ENCODE measurements at regions not wholly inside any gene's neighbourhood (a gene's known extent, or its start where the extent isn't known, plus 50 kb on each side); places are given as distances from the start of the nearest gene placed in this dataset.

GRCh38 chr6:166104872-166105271, 62.8 kb downstream of the TBXT start:
- Histone ChIP-seq H3K4me1 (ENCODE audit: control insufficient read depth, insufficient read depth, low read length) (no peaks in the 10 kb centered on the region), H2BK120ac (ENCODE audit: low read depth, low read length) (no peak overlapping the region), H2AK9ac (replicated peaks; ENCODE audit: low read depth, low read length, poor library complexity) (no peak overlapping the region), H3K27ac (ENCODE audit: insufficient read depth, low read length) (no peak overlapping the region), H3K56ac (ENCODE audit: extremely low read depth, insufficient read depth, low read length) (no peak overlapping the region), H3K23ac (ENCODE audit: low read depth, low read length) (no peak overlapping the region), H2AFZ (replicated peaks; ENCODE audit: low read length, poor library complexity) (no peak overlapping the region), H4K20me1 (ENCODE audit: insufficient read depth, low read length) (no peaks in the 10 kb centered on the region), H2AK5ac (ENCODE audit: low read depth, low read length) (no peak overlapping the region), H3K9me3 (ENCODE audit: control insufficient read depth, insufficient read depth, low read length) (peaks cover 8% of the 10 kb centered on the region), H3K36me3 (ENCODE audit: control insufficient read depth, insufficient read depth, low read length) (no peaks in the 10 kb centered on the region), H3K4me2 (ENCODE audit: low read depth, low read length) (no peak overlapping the region), H4K5ac (ENCODE audit: low read depth, low read length) (no peak overlapping the region), H2BK15ac (ENCODE audit: low read depth, low read length) (no peak overlapping the region), H3K9ac (ENCODE audit: low read depth, low read length) (no peak overlapping the region), H3K14ac (replicated peaks; ENCODE audit: low read depth, low read length) (no peak overlapping the region), H3K4ac (ENCODE audit: low read depth, low read length) (no peak overlapping the region), H2BK5ac (ENCODE audit: low read depth, low read length, poor library complexity, severe bottlenecking) (no peak overlapping the region), H4K8ac (ENCODE audit: low read depth in 2 of 2, low read length in 2 of 2) (no peak overlapping the region), H3K18ac (ENCODE audit: low read depth, low read length) (no peak overlapping the region), H3K4me3 (ENCODE audit: insufficient read depth, low read depth, low read length) (no peak overlapping the region), H4K91ac (ENCODE audit: insufficient read depth, low read depth, low read length) (no peak overlapping the region), H2BK20ac (ENCODE audit: low read depth, low read length) (no peak overlapping the region), H3K9me1 (ENCODE audit: insufficient read depth, low read length) (no peaks in the 10 kb centered on the region), H3K79me1 (ENCODE audit: low read depth in 1 of 2, low read length in 2 of 2) (no peaks in the 10 kb centered on the region), H3K27me3 (ENCODE audit: control insufficient read depth, insufficient read depth, low read length) (peaks cover 7% of the 10 kb centered on the region)
- in situ Hi-C loops (cut with MboI; ENCODE audit: low sequenced_read_pairs): loop anchor here (10.0 to 25.0 kb wide), 2 partner anchors 380 to 668 kb away; no protein-coding TSS in a partner anchor
- POLR2A ChIA-PET (ENCODE audit: unreplicated experiment): no interaction called here
- CTCF ChIA-PET: interaction anchor here (2.3 to 2.9 kb wide), 2 partner anchors 214 to 220 kb away, joined by 20 to 25 read pairs; no protein-coding TSS in a partner anchor
- TF ChIP-seq CHD1 (IDR thresholded peaks at IDR 0.05; ENCODE audit: low read depth, low read length) (no peak), RCOR1 (IDR thresholded peaks at IDR 0.05; ENCODE audit: insufficient replicate concordance, low read length) (no peak), MAZ (IDR thresholded peaks at IDR 0.05; ENCODE audit: borderline replicate concordance, low read depth, low read length) (no peak), BHLHE40 (IDR thresholded peaks at IDR 0.05; ENCODE audit: low read depth, low read length) (no peak), CTCF (conservative IDR thresholded peaks at IDR 0.05; ENCODE audit: low read depth, low read length) (no peak), ELK1 (IDR thresholded peaks at IDR 0.05; ENCODE audit: borderline replicate concordance, low read depth, low read length) (no peak), NFE2L2 (IDR thresholded peaks at IDR 0.05; ENCODE audit: low read depth, low read length) (no peak), USF2 (IDR thresholded peaks at IDR 0.05; ENCODE audit: low read depth, low read length) (no peak)
- 86% methylated on average over 6 of the region's 7 CpGs; no CpG with 5 or more reads in 1 of the 2 experiments for WGBS, 2 experiments (ENCODE audit: extremely low coverage in 2 of 2, insufficient read length in 1 of 2)
- dilution Hi-C loops (cut with HindIII; ENCODE audit: low sequenced_read_pairs, unreplicated experiment): no loop called here
- no TSS peak for BruUV-seq (replicated peaks)
- no peak for DNase-seq
- intact Hi-C loops (cut with micrococcal nuclease): loop anchor here (5.0 to 10.0 kb wide), 3 partner anchors 358 to 663 kb away; partner anchors contain the start of gene PDE10A
- no peak for ATAC-seq (ENCODE audit: low read depth)
